ENCODE measurements at regions not wholly inside any gene's neighbourhood (a gene's known extent, or its start where the extent isn't known, plus 50 kb on each side); places are given as distances from the start of the nearest gene placed in this dataset.

DNA sequence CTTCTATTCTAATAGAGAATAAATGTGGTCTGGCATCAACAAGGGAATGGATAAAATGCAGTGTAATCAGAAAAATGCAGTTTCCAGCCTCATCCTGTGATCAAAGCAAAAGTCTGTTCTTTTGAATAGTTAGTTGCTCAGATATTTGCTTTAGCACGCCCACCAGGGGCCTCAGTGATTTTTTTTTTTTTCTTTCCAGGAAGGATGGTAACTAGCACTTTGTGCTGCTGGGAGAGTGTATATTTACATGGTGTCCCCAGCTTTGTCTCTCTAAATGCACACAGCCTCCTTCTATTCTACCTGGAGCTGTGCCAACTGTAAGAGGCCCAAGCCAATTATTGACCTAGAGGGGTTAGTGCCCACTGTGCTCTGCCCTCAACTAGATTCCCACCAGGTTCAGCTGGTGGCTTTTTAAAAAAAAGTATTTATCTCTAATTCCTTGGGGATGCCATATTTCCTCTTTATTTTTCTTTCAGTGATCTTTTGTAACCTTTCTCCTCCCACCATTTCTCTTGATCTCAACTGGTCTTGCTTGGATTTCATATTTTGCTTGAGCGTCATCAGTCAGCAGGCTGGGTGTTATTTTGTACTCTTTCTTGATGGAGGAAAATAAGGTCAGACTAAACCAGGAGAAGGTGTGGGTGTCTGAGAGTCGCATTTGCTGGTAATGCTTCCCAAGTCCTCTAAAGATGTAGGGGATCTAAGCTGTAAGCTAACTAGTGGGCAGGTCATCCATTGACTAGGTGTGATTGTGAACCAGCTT, 193.0 kb upstream of the C9orf72 start:
- TF ChIP-seq ZNF174 (tag by site-specific recombination; IDR thresholded peaks at IDR 0.05) = no peak
- TF ChIP-seq ZNF677 (tag by site-specific recombination; IDR thresholded peaks at IDR 0.05) = no peak
- no peak for TF ChIP-seq YY2 (tag by site-specific recombination; IDR thresholded peaks at IDR 0.05)
- TF ChIP-seq, protein P1, sequence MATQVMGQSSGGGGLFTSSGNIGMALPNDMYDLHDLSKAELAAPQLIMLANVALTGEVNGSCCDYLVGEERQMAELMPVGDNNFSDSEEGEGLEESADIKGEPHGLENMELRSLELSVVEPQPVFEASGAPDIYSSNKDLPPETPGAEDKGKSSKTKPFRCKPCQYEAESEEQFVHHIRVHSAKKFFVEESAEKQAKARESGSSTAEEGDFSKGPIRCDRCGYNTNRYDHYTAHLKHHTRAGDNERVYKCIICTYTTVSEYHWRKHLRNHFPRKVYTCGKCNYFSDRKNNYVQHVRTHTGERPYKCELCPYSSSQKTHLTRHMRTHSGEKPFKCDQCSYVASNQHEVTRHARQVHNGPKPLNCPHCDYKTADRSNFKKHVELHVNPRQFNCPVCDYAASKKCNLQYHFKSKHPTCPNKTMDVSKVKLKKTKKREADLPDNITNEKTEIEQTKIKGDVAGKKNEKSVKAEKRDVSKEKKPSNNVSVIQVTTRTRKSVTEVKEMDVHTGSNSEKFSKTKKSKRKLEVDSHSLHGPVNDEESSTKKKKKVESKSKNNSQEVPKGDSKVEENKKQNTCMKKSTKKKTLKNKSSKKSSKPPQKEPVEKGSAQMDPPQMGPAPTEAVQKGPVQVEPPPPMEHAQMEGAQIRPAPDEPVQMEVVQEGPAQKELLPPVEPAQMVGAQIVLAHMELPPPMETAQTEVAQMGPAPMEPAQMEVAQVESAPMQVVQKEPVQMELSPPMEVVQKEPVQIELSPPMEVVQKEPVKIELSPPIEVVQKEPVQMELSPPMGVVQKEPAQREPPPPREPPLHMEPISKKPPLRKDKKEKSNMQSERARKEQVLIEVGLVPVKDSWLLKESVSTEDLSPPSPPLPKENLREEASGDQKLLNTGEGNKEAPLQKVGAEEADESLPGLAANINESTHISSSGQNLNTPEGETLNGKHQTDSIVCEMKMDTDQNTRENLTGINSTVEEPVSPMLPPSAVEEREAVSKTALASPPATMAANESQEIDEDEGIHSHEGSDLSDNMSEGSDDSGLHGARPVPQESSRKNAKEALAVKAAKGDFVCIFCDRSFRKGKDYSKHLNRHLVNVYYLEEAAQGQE (tag by site-specific recombination; IDR thresholded peaks at IDR 0.05) = no peak
- TF ChIP-seq ZNF558 (tag by site-specific recombination; IDR thresholded peaks at IDR 0.05) = no peak

Measured in HEK293 (cell line).